Tibial artery (tissue), 4 donors: ENCODE measurements at regions not wholly inside any gene's neighbourhood (a gene's known extent, or its start where the extent isn't known, plus 50 kb on each side); places are given as distances from the start of the nearest gene placed in this dataset.
"Not testable (repeated sequence)": the region's sequence is repeated elsewhere in the genome, so short reads cannot be mapped to it uniquely, and the experiment has no call there.

ENCODE experiments used
- DNase-seq, 2 donors: peaks; one replicate each; pipeline ENCODE4 v3.0.0-alpha.2; 2019
- H3K27ac ChIP-seq, 2 donors: fragments of 200-600 bp; sonication (generic) in 1 of 2; 1 replicate in 1 of 2; 2 replicates in 1 of 2; pipeline ENCODE4 v1.5.1; 2018 to 2019; ENCODE audit warnings: mild to moderate bottlenecking in 1 of 2
- H3K27me3 ChIP-seq, 2 donors: fragments of 200-600 bp; sonication (generic) in 1 of 2; one replicate each; pipeline versions ENCODE4 v1.5.1 to v1.6.0; 2016 to 2019
- H3K36me3 ChIP-seq, 3 donors: fragments of 200-600 bp; sonication (generic) in 2 of 3; one replicate each; pipeline ENCODE4 v1.5.1; 2016 to 2019; ENCODE audit warnings: mild to moderate bottlenecking in 2 of 3
- H3K4me1 ChIP-seq, 4 donors: fragments of 200-600 bp; sonication (generic) in 2 of 4; 1 replicate in 3 of 4; 2 replicates in 1 of 4; pipeline ENCODE4 v1.5.1; 2016 to 2019
- H3K4me3 ChIP-seq, 2 donors: fragments of 200-600 bp; sonication (generic) in 1 of 2; 1 replicate in 1 of 2; 2 replicates in 1 of 2; pipeline ENCODE4 v1.5.1; 2018 to 2019; ENCODE audit warnings: mild to moderate bottlenecking in 2 of 2
- H3K9me3 ChIP-seq, 3 donors: fragments of 200-600 bp; sonication (generic) in 1 of 3; one replicate each; pipeline ENCODE4 v1.5.1; 2016 to 2019
- CTCF ChIP-seq, 2 experiments: fragments of 200-600 bp in 1 of 2; fragments of 450-650 bp in 1 of 2; IDR thresholded peaks; one replicate each; pipeline ENCODE4 v1.5.1; 2017 to 2019; ENCODE audit warnings: antibody characterized with exemption in 2 of 2, mild to moderate bottlenecking in 1 of 2, moderate library complexity in 1 of 2
- intact Hi-C: fragments of 100-400 bp; cut with DNase I; formaldehyde crosslinking; loops from one replicate; pipeline ENCODE4 v1.15.0; 2023; ENCODE audit warnings: low total_unique reads

GRCh38 chr3:103866113-103866512 is 1431.3 kb downstream of the ZPLD1 start:
- no peaks in the 10 kb centered on the region for H3K9me3 ChIP-seq

GRCh38 chr3:103873021-103873420 is 1438.2 kb downstream of the ZPLD1 start:
- no peak for DNase-seq
- Histone ChIP-seq H3K36me3 (no peaks in the 10 kb centered on the region), H3K27ac (no peak overlapping the region), H3K4me1 (no peaks in the 10 kb centered on the region), H3K4me3 (no peak overlapping the region), H3K27me3 (no peaks in the 10 kb centered on the region), H3K9me3 (no peaks in the 10 kb centered on the region)
- intact Hi-C loops: no loop called here
- no peak for TF ChIP-seq CTCF (IDR thresholded peaks at IDR 0.05)

More at GRCh38 chr3:103866113-103866512, 1431.3 kb downstream of the ZPLD1 start:
- Histone ChIP-seq H3K27ac (no peak overlapping the region), H3K36me3 (no peaks in the 10 kb centered on the region), H3K4me3 (no peak overlapping the region), H3K4me1 (no peaks in the 10 kb centered on the region), H3K27me3 (no peaks in the 10 kb centered on the region)
- intact Hi-C loops: no loop called here
- no peak for TF ChIP-seq CTCF (IDR thresholded peaks at IDR 0.05)
- no peak for DNase-seq

GRCh38 chr3:103873897-103874545 is 1439.2 kb downstream of the ZPLD1 start:
- H3K4me3 ChIP-seq: no peak overlapping the region
- H3K36me3 ChIP-seq: no peaks in the 10 kb centered on the region
- TF ChIP-seq CTCF (IDR thresholded peaks at IDR 0.05): no peak
- no peak for DNase-seq
- H3K9me3 ChIP-seq: no peaks in the 10 kb centered on the region
- no peaks in the 10 kb centered on the region for H3K4me1 ChIP-seq
- H3K27me3 ChIP-seq: no peaks in the 10 kb centered on the region
- H3K27ac ChIP-seq: no peak overlapping the region
- intact Hi-C loops: no loop called here

- H3K27ac ChIP-seq, H3K4me1 ChIP-seq, DNase-seq, H3K36me3 ChIP-seq, H3K27me3 ChIP-seq, H3K9me3 ChIP-seq, intact Hi-C loops, H3K4me3 ChIP-seq: not testable (repeated sequence)
Observed at GRCh38 chr3:103881809-103882208, 1447.0 kb downstream of the ZPLD1 start.

- no peak overlapping the region for H3K27ac ChIP-seq
- H3K27me3 ChIP-seq: no peaks in the 10 kb centered on the region
- H3K4me1 ChIP-seq: no peaks in the 10 kb centered on the region
- no peak for DNase-seq
- no peaks in the 10 kb centered on the region for H3K36me3 ChIP-seq
- intact Hi-C loops: no loop called here
- TF ChIP-seq CTCF (IDR thresholded peaks at IDR 0.05): no peak
- H3K9me3 ChIP-seq: no peaks in the 10 kb centered on the region
- H3K4me3 ChIP-seq: no peak overlapping the region
Observed at GRCh38 chr3:103889675-103890074, 1454.9 kb downstream of the ZPLD1 start.

- intact Hi-C loops: no loop called here
- H3K4me3 ChIP-seq: no peak overlapping the region
- no peaks in the 10 kb centered on the region for H3K4me1 ChIP-seq
- H3K9me3 ChIP-seq: no peaks in the 10 kb centered on the region
- no peak for TF ChIP-seq CTCF (IDR thresholded peaks at IDR 0.05)
- no peaks in the 10 kb centered on the region for H3K36me3 ChIP-seq
- H3K27me3 ChIP-seq: no peaks in the 10 kb centered on the region
- DNase-seq: no peak
- H3K27ac ChIP-seq: no peak overlapping the region
Observed at GRCh38 chr3:103894162-103894822, 1459.5 kb downstream of the ZPLD1 start.
